GM18909 (cell line): ENCODE measurements at regions not wholly inside any gene's neighbourhood (a gene's known extent, or its start where the extent isn't known, plus 50 kb on each side); places are given as distances from the start of the nearest gene placed in this dataset.
"Not testable (repeated sequence)": the region's sequence is repeated elsewhere in the genome, so short reads cannot be mapped to it uniquely, and the experiment has no call there.

ENCODE experiments used
- ATAC-seq: cut with Tn5 transposase; IDR thresholded peaks from one replicate; pipeline ENCODE4 v1.9.1; 2021; ENCODE audit warnings: mild to moderate bottlenecking; ENCODE audit not compliant: unreplicated experiment, poor library complexity

- ATAC-seq, result no peak
Observed at GRCh38 chr2:56590611-56591010, 406.8 kb downstream of the CCDC85A start.

GRCh38 chr2:56606086-56606485, 422.3 kb downstream of the CCDC85A start:
- ATAC-seq, result not testable (repeated sequence)

DNA sequence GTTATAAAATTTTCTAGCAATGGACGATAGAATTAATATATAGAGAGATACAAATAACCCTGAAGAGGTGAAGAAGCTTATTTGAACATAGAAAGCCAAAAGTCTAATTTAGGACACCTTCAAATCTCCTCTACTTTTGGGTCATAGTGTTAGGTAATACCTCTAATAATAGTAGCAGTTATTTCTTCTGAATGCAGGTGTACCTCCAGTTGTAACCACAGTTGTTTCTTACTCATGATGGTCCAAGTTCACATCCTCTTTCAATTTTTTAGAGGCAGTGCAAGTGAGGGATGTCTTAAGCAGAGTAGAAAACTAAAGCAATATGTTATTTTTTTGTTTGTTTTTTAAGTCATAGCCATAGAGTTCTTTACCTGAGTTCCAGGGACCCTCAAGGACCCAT, 429.5 kb downstream of the CCDC85A start:
- no peak for ATAC-seq

GRCh38 chr2:56613920-56614319, 430.1 kb downstream of the CCDC85A start:
- ATAC-seq, result no peak

GRCh38 chr2:56615760-56616159, 432.0 kb downstream of the CCDC85A start:
- ATAC-seq, result no peak

- ATAC-seq, result no peak
Observed at GRCh38 chr2:56624181-56624580, 440.4 kb downstream of the CCDC85A start.

DNA sequence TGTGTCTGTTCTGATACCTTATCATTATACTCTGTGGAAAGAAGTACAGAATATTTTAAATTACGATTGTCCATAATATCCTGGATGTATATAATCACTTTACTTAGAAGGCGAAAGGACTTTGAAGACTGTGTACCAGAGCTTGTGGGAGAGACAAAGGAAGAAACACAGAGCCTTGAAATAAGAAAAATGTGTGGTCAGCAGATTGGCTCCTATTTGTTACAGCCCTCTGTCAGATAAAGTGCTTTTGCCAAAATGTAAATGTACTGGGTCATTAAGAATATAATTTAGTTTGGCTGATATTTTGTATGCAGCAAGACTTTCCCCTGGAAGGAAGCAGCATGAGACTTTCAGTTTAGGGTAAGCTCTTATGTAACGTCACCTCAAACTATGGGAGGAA, 443.1 kb downstream of the CCDC85A start:
- ATAC-seq, result no peak

DNA sequence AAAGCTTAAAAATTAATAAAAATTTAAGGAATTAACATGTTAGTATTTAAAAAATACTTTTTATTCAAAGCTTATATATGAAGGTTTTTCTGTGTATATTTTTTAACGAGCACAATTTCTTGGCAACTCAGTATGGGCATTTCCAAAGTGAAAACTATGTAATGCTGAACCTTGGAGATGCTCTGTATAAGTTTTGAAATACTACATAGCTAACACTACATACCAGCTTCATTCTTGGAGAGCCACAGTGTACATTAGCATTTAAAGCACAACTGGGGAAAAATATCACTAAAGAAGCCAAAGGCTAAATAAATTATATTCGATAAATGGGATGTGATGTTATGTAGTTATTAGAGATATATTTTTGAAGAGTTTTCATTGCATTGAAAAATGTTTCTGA, 446.5 kb downstream of the CCDC85A start:
- no peak for ATAC-seq

- no peak for ATAC-seq
Observed at GRCh38 chr2:56647997-56648396, 464.2 kb downstream of the CCDC85A start.

- no peak for ATAC-seq
Observed at GRCh38 chr2:56648802-56649201, 465.0 kb downstream of the CCDC85A start.

DNA sequence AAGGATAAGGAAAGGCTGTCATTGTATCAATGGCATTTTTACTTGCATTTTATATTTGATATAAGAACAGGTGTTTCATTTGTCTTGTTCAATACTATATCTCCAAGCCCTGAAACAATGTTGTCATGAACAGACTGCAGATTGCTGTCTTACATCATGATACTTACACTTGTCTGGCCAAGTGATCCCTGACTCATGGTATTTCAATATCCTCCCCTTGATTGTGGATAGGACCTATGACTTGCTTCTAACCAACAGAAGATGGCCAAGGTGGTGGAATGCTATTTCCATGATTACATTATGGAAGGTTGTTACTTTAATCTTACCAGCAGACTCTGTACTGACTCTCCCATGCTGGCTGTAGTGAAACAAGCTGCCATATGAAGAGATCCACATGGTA, 471.1 kb downstream of the CCDC85A start:
- ATAC-seq, result no peak

DNA sequence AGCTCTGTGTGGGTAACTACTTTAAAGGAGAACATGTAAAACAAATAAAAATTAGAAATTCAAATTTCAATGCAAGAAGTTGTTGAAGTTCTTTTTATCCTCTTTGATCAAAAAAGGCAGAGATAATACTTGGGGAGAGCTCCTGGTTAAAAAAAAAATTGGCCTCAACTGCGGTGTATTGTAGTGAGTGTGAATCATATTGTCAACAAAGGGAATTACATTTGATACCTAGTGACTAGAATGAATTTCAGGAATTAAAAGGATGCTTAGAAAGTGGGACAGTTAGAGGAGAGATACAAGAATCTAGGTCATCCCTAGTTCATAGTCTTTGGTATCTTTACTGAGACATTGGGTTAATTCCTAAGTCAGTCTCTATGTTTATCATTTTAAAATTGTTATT, 473.0 kb downstream of the CCDC85A start:
- no peak for ATAC-seq

- no peak for ATAC-seq
Observed at GRCh38 chr2:56666777-56667176, 483.0 kb downstream of the CCDC85A start.

DNA sequence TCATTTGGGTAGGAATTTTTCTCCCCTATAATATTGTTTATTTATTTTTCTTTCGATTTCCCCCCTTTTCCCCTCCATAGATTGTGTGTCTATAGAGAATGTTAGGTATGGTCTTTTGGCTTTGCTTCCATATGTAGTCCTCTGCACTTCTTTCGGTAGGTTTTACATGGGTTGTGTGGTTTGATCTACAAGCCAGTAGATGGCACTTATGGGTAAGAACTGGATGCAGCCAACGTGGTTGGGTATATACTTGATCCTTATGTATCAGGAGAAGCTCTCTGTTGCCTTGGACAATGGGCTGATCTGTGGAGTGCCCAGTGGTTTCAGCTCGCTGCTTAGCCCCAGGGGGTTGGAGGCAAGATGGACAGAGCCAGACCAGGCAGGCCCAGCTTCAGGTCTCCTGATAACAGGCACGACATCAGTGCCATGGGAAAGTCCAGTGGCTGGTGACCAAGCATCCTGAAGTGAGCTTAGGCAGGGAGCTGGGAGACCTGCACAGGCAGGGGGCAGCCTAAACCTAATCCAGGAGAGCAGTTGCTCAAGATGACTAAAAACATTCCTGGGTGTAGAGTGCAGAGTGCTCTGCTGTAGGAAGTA, 488.3 kb downstream of the CCDC85A start:
- no peak for ATAC-seq

DNA sequence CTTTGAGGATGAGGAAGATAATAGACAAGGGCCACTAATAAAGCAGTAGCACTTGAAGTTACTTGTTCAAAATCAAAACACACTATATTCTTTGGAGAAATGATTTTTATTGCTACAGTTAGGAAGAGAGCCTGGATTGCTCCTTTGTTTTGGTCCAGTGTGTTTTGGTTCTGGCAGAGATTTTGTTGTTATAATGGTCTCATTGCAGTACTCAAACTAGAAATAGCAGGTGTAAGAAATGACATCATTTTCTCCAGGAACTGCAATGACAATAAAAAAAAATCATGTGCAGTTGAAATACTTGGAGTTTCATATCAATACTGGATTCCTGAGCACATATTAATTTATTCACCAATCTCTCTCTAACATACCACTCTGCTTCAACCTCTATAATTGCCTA, 490.3 kb downstream of the CCDC85A start:
- no peak for ATAC-seq

DNA sequence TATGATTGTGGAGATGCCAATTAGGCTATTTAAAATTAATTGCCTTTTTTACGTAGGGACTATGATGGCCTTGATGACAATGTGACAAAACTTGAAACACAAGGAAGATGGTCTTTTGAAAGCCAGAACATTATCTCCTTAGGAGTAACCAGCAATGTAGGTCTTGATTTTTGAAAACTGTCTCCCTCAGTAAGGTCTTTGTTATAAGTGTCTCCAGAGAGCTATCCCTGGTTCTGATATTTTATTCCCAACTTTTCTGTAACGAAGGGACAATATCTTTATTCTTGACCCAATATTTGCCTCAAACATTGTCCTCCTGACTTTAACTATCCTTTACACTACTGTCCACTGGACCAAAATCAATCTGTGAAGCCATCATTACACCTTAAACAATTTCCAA, 493.2 kb downstream of the CCDC85A start:
- ATAC-seq, result no peak

GRCh38 chr2:56680971-56681631, 497.3 kb downstream of the CCDC85A start:
- no peak for ATAC-seq

- no peak for ATAC-seq
Observed at GRCh38 chr2:56681659-56682396, 498.0 kb downstream of the CCDC85A start.

DNA sequence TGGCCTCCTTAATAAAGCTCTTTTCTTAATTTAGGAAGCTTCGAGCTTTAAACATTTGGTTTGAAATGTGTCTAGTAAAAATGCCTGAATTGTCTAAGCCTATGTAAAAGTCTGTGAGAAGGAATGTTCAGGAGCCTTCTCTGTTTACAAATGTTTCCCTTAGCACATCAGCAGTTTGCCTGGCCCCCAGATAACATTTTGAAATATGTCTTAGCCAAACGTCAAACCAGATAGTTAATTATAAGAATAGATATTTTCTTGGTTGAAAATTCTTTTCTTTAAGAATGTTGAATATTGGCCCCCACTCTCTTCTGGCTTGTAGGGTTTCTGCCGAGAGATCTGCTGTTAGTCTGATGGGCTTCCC, 498.6 kb downstream of the CCDC85A start:
- no peak for ATAC-seq

- ATAC-seq, result no peak
Observed at GRCh38 chr2:56684327-56684726, 500.5 kb downstream of the CCDC85A start.

DNA sequence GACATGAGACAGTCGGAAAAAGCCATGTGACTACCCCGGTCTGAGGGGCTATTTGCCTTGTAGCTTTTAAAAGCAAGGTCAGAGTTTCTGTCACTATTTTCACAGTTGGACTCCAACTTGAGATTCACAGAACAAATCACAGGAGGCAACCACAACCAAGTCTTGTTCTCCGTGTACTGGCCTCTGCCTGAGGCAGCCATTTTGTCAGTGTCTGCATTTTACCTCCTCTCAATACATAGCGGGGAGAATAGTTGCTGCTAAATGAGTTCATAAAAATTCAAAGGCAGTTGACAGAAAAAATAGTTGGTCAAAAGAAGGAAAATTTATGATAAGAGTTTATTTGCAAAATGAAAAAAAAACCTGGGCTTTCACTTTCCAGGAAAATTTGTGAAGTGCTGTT, 501.4 kb downstream of the CCDC85A start:
- ATAC-seq, result no peak

- ATAC-seq, result no peak
Observed at GRCh38 chr2:56687169-56687568, 503.4 kb downstream of the CCDC85A start.
